PC-3 (cell line): ENCODE measurements at regions not wholly inside any gene's neighbourhood (a gene's known extent, or its start where the extent isn't known, plus 50 kb on each side); places are given as distances from the start of the nearest gene placed in this dataset.

Source experiments
- ATAC-seq: fragments of 200-7000 bp; cut with Tn5 transposase; 2 replicates; pipeline ENCODE4 v1.9.1; 2020; ENCODE audit warnings: mild to moderate bottlenecking, moderate library complexity
- BruUV-seq: library from RNA; stranded (reverse); fragments of 400-500 nt; replicated peaks from 2 replicates; lab custom pipeline; 2021; lab: Mats Ljungman, UMichigan
- CTCF ChIA-PET: fragments of 300-600 bp; sonication (Branson Sonifier 250); formaldehyde crosslinking; loops from one replicate; lab custom pipeline; 2022; ENCODE audit warnings: antibody characterized with exemption; lab: Charles Lee
- POLR2A ChIA-PET: fragments of 300-600 bp; sonication (Branson Sonifier 250); formaldehyde crosslinking; loops from one replicate; lab custom pipeline; 2022; ENCODE audit warnings: antibody characterized with exemption; ENCODE audit not compliant: unreplicated experiment; lab: Charles Lee
- DNase-seq: peaks from one replicate; pipeline ENCODE4 v3.0.0-alpha.2; 2015
- H2AFZ ChIP-seq: fragments of 300-600 bp; sonication (generic); 2 replicates; pipeline ENCODE4 v1.6.0; 2016; ENCODE audit warnings: antibody characterized with exemption, low read length
- H3F3A ChIP-seq: fragments of 300-600 bp; sonication (generic); one replicate; pipeline ENCODE4 v1.6.0; 2017; ENCODE audit warnings: antibody characterized with exemption, low read length, control low read depth, mild to moderate bottlenecking; ENCODE audit not compliant: unreplicated experiment
- H3K27ac ChIP-seq: fragments of 300-600 bp; sonication (generic); 2 replicates; pipeline ENCODE4 v1.5.1; 2016; ENCODE audit warnings: mild to moderate bottlenecking, low read length
- H3K27me3 ChIP-seq: fragments of 300-600 bp; sonication (generic); 2 replicates; pipeline ENCODE4 v1.6.1; 2016; ENCODE audit warnings: low read length, mixed read lengths
- H3K36me3 ChIP-seq: fragments of 300-600 bp; sonication (generic); 2 replicates; pipeline ENCODE4 v1.6.1; 2016; ENCODE audit warnings: low read depth, mixed run types, low read length, mixed read lengths
- H3K4me1 ChIP-seq: fragments of 300-600 bp; sonication (generic); 2 replicates; pipeline ENCODE4 v1.5.1; 2016; ENCODE audit warnings: low read length; ENCODE audit not compliant: insufficient read depth
- H3K4me2 ChIP-seq: fragments of 300-600 bp; sonication (generic); 2 replicates; pipeline ENCODE4 v1.6.0; 2016; ENCODE audit warnings: low read length
- H3K4me3 ChIP-seq: fragments of 300-600 bp; sonication (generic); 2 replicates; pipeline ENCODE4 v1.5.1; 2016; ENCODE audit warnings: mild to moderate bottlenecking, low read length, mixed read lengths
- H3K79me2 ChIP-seq: fragments of 300-600 bp; sonication (generic); 2 replicates; pipeline ENCODE4 v1.6.1; 2017; ENCODE audit warnings: low read length, mixed read lengths
- H3K9ac ChIP-seq: fragments of 300-600 bp; sonication (generic); 2 replicates; pipeline ENCODE4 v1.6.0; 2016; ENCODE audit warnings: mild to moderate bottlenecking, low read length
- H3K9me2 ChIP-seq: fragments of 300-600 bp; sonication (generic); replicated peaks from 2 replicates; pipeline ENCODE4 v1.6.1; 2016; ENCODE audit warnings: mixed run types, low read length, mixed read lengths
- H3K9me3 ChIP-seq: fragments of 300-600 bp; sonication (generic); 2 replicates; pipeline ENCODE4 v1.6.1; 2016; ENCODE audit warnings: low read length, mixed read lengths
- H4K20me1 ChIP-seq: fragments of 300-600 bp; sonication (generic); 2 replicates; pipeline ENCODE4 v1.6.1; 2016; ENCODE audit warnings: low read length, mixed read lengths
- CTCF ChIP-seq: fragments of 300-600 bp; sonication (generic); conservative IDR thresholded peaks from 2 replicates; pipeline ENCODE4 v1.5.1; 2017; ENCODE audit warnings: antibody characterized with exemption, low read depth, mild to moderate bottlenecking, low read length
- EZH2 ChIP-seq: fragments of 300-600 bp; sonication (generic); IDR thresholded peaks from one replicate; pipeline ENCODE4 v1.6.1; 2017; ENCODE audit warnings: antibody characterized with exemption, mild to moderate bottlenecking, low read length; ENCODE audit not compliant: unreplicated experiment
- EZH2phosphoT487 ChIP-seq: fragments of 300-600 bp; sonication (generic); IDR thresholded peaks from 2 replicates; pipeline ENCODE4 v1.6.1; 2018; ENCODE audit warnings: mild to moderate bottlenecking, antibody characterized with exemption, low read length, borderline replicate concordance
- intact Hi-C: fragments of 100-400 bp; cut with micrococcal nuclease; formaldehyde crosslinking; loops from 2 replicates; pipeline ENCODE4 v1.9.0; 2023

- no peaks in the 10 kb centered on the region for H3K9me3 ChIP-seq
- DNase-seq (no peak), ATAC-seq (no peak)
- no peaks in the 10 kb centered on the region for H3F3A ChIP-seq
- H3K9ac ChIP-seq, result no peak overlapping the region
- no peak overlapping the region for H3K27ac ChIP-seq
- TF ChIP-seq EZH2phosphoT487 (no peak), CTCF (no peak), EZH2 (no peak)
- no peaks in the 10 kb centered on the region for H3K9me2 ChIP-seq
- H2AFZ ChIP-seq, result no peak overlapping the region
- H3K4me2 ChIP-seq, result no peak overlapping the region
- H3K4me1 ChIP-seq, result peaks cover 3% of the 10 kb centered on the region
- no peak overlapping the region for H3K4me3 ChIP-seq
- no peaks in the 10 kb centered on the region for H3K27me3 ChIP-seq
- H3K36me3 ChIP-seq, result no peaks in the 10 kb centered on the region
- no peaks in the 10 kb centered on the region for H4K20me1 ChIP-seq
- POLR2A ChIA-PET, result no interaction called here
- no peaks in the 10 kb centered on the region for H3K79me2 ChIP-seq
- intact Hi-C loops, result no loop called here
- CTCF ChIA-PET, result no interaction called here
- BruUV-seq, result no TSS peak
These were observed 239.6 kb upstream of the B3GALT2 start for GRCh38 chr1:193426061-193426460.

GRCh38 chr1:193421487-193421886 is 235.1 kb upstream of the B3GALT2 start:
- no peak overlapping the region for H3K4me3 ChIP-seq
- H3K9me3 ChIP-seq, result no peaks in the 10 kb centered on the region
- H3K36me3 ChIP-seq, result no peaks in the 10 kb centered on the region
- H3K4me1 ChIP-seq, result no peaks in the 10 kb centered on the region
- BruUV-seq, result no TSS peak
- no peak overlapping the region for H3K9ac ChIP-seq
- intact Hi-C loops, result no loop called here
- POLR2A ChIA-PET, result no interaction called here
- no peak overlapping the region for H2AFZ ChIP-seq
- H3K27me3 ChIP-seq, result no peaks in the 10 kb centered on the region
- H3F3A ChIP-seq, result no peaks in the 10 kb centered on the region
- H3K79me2 ChIP-seq, result no peaks in the 10 kb centered on the region
- DNase-seq (no peak), ATAC-seq (no peak)
- no peaks in the 10 kb centered on the region for H3K9me2 ChIP-seq
- H3K27ac ChIP-seq, result no peak overlapping the region
- TF ChIP-seq CTCF, result no peak
- no peak for TF ChIP-seq EZH2
- TF ChIP-seq EZH2phosphoT487, result no peak
- H3K4me2 ChIP-seq, result no peak overlapping the region
- H4K20me1 ChIP-seq, result no peaks in the 10 kb centered on the region
- CTCF ChIA-PET, result no interaction called here

GRCh38 chr1:193419295-193419694 is 232.9 kb upstream of the B3GALT2 start:
- H3K9ac ChIP-seq, result no peak overlapping the region
- intact Hi-C loops, result no loop called here
- H3K4me1 ChIP-seq, result no peaks in the 10 kb centered on the region
- H3F3A ChIP-seq, result no peaks in the 10 kb centered on the region
- BruUV-seq, result no TSS peak
- TF ChIP-seq EZH2, result no peak
- no peak for TF ChIP-seq CTCF
- no peak for TF ChIP-seq EZH2phosphoT487
- H3K9me3 ChIP-seq, result no peaks in the 10 kb centered on the region
- ChIA-PET CTCF (no interaction called here), POLR2A (no interaction called here)
- H3K27me3 ChIP-seq, result no peaks in the 10 kb centered on the region
- no peaks in the 10 kb centered on the region for H3K36me3 ChIP-seq
- no peaks in the 10 kb centered on the region for H3K9me2 ChIP-seq
- H2AFZ ChIP-seq, result no peak overlapping the region
- no peak overlapping the region for H3K4me2 ChIP-seq
- ATAC-seq, result no peak
- no peak overlapping the region for H3K27ac ChIP-seq
- no peaks in the 10 kb centered on the region for H4K20me1 ChIP-seq
- DNase-seq, result no peak
- no peak overlapping the region for H3K4me3 ChIP-seq
- H3K79me2 ChIP-seq, result no peaks in the 10 kb centered on the region
